ENCODE measurements at regions not wholly inside any gene's neighbourhood (a gene's known extent, or its start where the extent isn't known, plus 50 kb on each side); places are given as distances from the start of the nearest gene placed in this dataset.

DNA sequence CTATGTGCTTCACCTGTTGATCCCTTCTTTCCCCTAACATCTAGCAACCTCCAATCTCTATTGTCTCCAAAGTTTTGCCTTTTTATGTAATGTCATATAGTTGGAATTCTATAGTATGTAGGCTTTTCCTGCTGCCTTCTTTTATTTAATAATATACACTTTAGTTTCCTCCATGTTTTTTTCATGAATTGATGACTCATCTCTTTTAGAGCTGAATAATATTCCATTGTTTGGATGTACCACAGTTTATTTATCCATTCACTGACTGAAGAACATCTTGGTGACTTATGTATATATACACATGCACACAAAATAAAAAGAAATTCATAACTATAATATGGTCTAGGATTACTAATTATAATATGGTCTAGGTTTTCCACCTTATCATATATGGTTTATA lies 1314.2 kb downstream of the OTOL1 start:
- Histone ChIP-seq H3K4me3 (ENCODE audit: low read depth, low read length, poor library complexity, severe bottlenecking) (no peak overlapping the region), H3K4me1 (ENCODE audit: insufficient read depth, low read length, poor library complexity, severe bottlenecking) (no peaks in the 10 kb centered on the region), H3K36me3 (ENCODE audit: insufficient read depth, low read length, poor library complexity, severe bottlenecking) (no peaks in the 10 kb centered on the region), H3K27ac (ENCODE audit: low read depth, low read length, poor library complexity, severe bottlenecking) (no peak overlapping the region), H3K27me3 (replicated peaks; ENCODE audit: insufficient read depth, low read depth, low read length, poor library complexity) (no peaks in the 10 kb centered on the region), H3K9me3 (ENCODE audit: low read depth, low read length, poor library complexity, severe bottlenecking) (no peaks in the 10 kb centered on the region)
- intact Hi-C loops (cut with micrococcal nuclease; ENCODE audit: unreplicated experiment) = no loop called here
- no peak for DNase-seq (ENCODE audit: low spot score)
- CTCF ChIA-PET = no interaction called here
- POLR2A ChIA-PET (ENCODE audit: low non-redundant PET) = no interaction called here
- BruUV-seq (replicated peaks) = no TSS peak
- no peak for TF ChIP-seq EZH2 (IDR thresholded peaks at IDR 0.05; ENCODE audit: borderline replicate concordance, low read depth, low read length, poor library complexity, severe bottlenecking)
- TF ChIP-seq, protein P1, sequence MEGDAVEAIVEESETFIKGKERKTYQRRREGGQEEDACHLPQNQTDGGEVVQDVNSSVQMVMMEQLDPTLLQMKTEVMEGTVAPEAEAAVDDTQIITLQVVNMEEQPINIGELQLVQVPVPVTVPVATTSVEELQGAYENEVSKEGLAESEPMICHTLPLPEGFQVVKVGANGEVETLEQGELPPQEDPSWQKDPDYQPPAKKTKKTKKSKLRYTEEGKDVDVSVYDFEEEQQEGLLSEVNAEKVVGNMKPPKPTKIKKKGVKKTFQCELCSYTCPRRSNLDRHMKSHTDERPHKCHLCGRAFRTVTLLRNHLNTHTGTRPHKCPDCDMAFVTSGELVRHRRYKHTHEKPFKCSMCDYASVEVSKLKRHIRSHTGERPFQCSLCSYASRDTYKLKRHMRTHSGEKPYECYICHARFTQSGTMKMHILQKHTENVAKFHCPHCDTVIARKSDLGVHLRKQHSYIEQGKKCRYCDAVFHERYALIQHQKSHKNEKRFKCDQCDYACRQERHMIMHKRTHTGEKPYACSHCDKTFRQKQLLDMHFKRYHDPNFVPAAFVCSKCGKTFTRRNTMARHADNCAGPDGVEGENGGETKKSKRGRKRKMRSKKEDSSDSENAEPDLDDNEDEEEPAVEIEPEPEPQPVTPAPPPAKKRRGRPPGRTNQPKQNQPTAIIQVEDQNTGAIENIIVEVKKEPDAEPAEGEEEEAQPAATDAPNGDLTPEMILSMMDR (conservative IDR thresholded peaks at IDR 0.05; ENCODE audit: low read depth, low read length) = no peak

DNA sequence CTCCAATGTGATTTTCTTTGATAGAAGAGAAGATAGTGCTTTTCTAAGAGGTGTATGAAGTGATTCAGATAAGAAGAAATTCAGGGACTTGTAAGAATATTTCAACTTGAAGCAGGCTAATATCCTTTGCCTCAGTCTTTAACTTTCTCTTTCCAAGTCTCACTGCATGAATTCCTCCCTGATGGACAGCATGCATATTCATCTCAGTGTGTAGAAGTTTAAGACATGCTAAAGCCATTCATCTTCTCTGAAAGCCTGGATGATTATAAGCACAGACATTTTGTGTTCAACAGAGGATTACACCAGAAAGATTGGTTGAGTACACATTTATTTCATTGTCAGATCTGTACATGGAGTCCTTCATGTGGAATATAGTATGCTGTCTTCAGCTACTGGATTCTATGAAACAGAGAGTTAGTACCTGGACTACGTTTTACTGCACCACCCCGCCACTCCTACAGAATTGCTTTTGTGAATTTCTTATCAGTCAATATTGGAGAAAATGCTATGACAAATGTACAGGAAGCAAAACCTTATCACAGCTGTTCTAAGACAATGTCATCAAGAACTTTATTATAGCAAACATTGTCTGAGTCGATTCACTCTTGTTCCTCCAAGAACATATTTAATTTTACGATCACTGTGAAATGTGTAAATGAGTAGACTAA lies 1346.1 kb downstream of the OTOL1 start:
- POLR2A ChIA-PET (ENCODE audit: low non-redundant PET) = no interaction called here
- Histone ChIP-seq H3K36me3 (ENCODE audit: insufficient read depth, low read length, poor library complexity, severe bottlenecking) (no peaks in the 10 kb centered on the region), H3K4me1 (ENCODE audit: insufficient read depth, low read length, poor library complexity, severe bottlenecking) (peaks cover 8% of the 10 kb centered on the region), H3K9me3 (ENCODE audit: low read depth, low read length, poor library complexity, severe bottlenecking) (no peaks in the 10 kb centered on the region), H3K27ac (ENCODE audit: low read depth, low read length, poor library complexity, severe bottlenecking) (no peak overlapping the region), H3K4me3 (ENCODE audit: low read depth, low read length, poor library complexity, severe bottlenecking) (no peak overlapping the region), H3K27me3 (replicated peaks; ENCODE audit: insufficient read depth, low read depth, low read length, poor library complexity) (no peaks in the 10 kb centered on the region)
- no TSS peak for BruUV-seq (replicated peaks)
- CTCF ChIA-PET = no interaction called here
- TF ChIP-seq, protein P1 (conservative IDR thresholded peaks at IDR 0.05; ENCODE audit: low read depth, low read length) = no peak
- TF ChIP-seq EZH2 (IDR thresholded peaks at IDR 0.05; ENCODE audit: borderline replicate concordance, low read depth, low read length, poor library complexity, severe bottlenecking) = no peak
- no peak for DNase-seq (ENCODE audit: low spot score)
- intact Hi-C loops (cut with micrococcal nuclease; ENCODE audit: unreplicated experiment) = no loop called here

DNA sequence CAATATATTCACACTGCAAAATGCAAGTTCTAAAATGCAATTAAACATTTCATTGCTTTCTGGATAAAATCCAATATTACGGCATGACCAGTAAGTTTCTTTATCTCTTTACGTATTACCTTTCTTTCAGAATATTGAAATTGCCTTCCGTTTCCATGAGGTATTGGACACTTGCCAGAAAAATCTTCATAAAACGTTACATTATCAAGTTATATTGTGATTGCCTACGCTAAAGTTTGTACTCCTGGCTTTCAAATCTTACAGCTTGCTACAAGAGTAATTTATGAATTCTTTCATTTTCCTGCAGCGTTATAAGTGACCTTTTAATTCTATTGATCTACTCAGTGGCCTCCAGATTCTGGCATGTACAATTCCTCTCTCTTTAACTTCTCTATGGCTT lies 1349.3 kb downstream of the OTOL1 start:
- Histone ChIP-seq H3K36me3 (ENCODE audit: insufficient read depth, low read length, poor library complexity, severe bottlenecking) (no peaks in the 10 kb centered on the region), H3K9me3 (ENCODE audit: low read depth, low read length, poor library complexity, severe bottlenecking) (no peaks in the 10 kb centered on the region), H3K27ac (ENCODE audit: low read depth, low read length, poor library complexity, severe bottlenecking) (no peak overlapping the region), H3K4me1 (ENCODE audit: insufficient read depth, low read length, poor library complexity, severe bottlenecking) (peaks cover 8% of the 10 kb centered on the region), H3K27me3 (replicated peaks; ENCODE audit: insufficient read depth, low read depth, low read length, poor library complexity) (no peaks in the 10 kb centered on the region), H3K4me3 (ENCODE audit: low read depth, low read length, poor library complexity, severe bottlenecking) (no peak overlapping the region)
- no peak for TF ChIP-seq EZH2 (IDR thresholded peaks at IDR 0.05; ENCODE audit: borderline replicate concordance, low read depth, low read length, poor library complexity, severe bottlenecking)
- TF ChIP-seq, protein P1 (conservative IDR thresholded peaks at IDR 0.05; ENCODE audit: low read depth, low read length) = no peak
- DNase-seq (ENCODE audit: low spot score) = no peak
- intact Hi-C loops (cut with micrococcal nuclease; ENCODE audit: unreplicated experiment) = no loop called here
- CTCF ChIA-PET = no interaction called here
- BruUV-seq (replicated peaks) = no TSS peak
- POLR2A ChIA-PET (ENCODE audit: low non-redundant PET) = no interaction called here

Data from A673 (cell line).